HS-5 (cell line): ENCODE measurements at regions not wholly inside any gene's neighbourhood (a gene's known extent, or its start where the extent isn't known, plus 50 kb on each side); places are given as distances from the start of the nearest gene placed in this dataset.
A peak's percentile ranks its signal among the peaks of the same experiment; 100 is the strongest.

Source experiments
- DNase-seq: peaks from one replicate; pipeline ENCODE4 v3.0.0-alpha.2; 2012; ENCODE audit warnings: low read depth

DNA sequence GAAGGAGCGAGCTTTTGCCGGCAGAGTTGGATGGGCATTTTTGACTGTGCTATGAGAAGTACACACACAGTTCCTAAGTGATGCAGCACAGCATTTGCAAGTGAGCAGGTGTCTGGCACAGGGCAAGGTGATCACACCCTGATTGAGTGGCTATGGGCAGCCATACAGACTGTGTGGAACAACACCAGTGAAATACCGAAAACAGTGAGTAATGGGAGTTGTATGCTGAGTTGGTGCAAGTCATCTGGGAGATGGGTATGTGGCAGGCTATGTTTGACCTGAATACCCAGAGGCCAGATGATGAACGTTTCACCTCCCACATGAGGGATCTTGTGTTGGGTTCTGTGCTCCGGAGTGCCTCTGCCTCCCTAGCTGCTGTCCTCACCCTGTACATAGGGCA is 53.5 kb upstream of the TIPARP start:
- no peak for DNase-seq

- no peak for DNase-seq
Measured at GRCh38 chr3:156620260-156620659, 54.1 kb upstream of the TIPARP start.

- no peak for DNase-seq
Measured at GRCh38 chr3:156619376-156619775, 55.0 kb upstream of the TIPARP start.

- DNase-seq, result no peak
Measured at GRCh38 chr3:156617781-156618180, 56.6 kb upstream of the TIPARP start.

- DNase-seq, result no peak
Measured at GRCh38 chr3:156617145-156617544, 57.2 kb upstream of the TIPARP start.

DNA sequence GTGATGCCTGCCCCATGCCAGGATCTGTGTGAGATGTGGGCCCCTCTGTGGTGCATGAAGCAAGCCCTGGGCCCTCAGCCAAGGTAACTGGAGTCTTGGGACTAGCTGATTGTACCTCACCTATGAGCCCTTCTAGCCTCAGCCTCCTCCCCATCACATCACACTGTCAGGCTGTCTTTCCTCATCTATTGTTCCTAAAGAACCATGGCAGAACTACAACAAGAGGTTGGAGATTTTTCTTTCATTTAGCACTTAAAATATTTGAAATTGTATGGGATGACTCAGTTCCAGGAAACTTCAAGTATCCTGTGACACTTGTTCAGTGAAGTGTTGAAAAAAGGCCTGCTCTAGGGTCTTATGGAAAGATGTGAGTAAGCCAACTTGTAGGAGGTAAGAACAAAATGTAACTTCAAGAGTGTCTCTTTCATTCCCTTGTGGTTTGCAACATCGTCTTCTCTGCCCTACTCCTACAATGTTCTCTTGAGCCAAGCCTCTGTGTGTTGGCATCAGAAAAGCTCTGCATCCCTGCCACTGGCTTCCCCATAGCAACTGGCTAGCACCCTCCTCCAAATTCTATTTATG is 58.7 kb upstream of the TIPARP start:
- DNase-seq, result peak; percentile 78

DNA sequence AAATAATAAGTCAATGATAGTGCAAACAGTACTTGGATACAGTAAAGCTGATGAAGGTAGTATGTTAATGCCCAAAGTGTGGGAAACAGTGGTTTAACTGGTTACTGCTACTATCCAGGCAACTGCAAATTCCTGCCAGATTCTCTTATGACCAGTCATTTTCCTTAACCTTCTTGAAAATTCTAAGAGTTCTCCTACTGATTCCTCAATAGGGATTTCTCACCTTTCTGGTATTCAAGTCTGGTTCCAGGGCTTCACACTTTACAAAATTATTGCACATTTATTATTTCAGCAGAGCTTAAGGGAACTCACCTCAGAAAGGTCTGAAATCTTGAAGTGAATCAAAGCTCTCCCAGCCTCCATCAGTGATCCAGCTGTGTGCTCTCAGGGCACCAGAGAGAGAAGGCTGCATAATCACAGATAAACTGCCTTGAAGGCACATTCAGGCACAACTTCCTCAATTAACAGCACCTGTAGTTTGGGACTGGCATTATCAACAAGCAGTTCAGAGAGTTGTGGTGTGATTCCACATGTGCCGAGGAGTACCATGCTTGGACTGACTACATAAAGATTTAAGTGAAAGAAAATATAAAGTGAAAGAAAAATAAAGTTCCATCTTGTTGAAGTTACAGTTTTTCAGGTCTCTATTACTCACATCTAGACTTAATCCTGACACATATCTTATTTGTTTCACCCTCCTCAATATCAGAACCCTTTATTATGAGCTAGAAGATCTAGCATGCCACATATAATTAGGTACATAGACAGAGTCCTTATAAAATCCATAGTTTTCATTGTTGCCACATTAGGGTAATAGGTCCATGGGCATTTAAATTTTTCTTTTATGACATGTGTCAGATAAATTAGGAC is 59.5 kb upstream of the TIPARP start:
- no peak for DNase-seq

DNA sequence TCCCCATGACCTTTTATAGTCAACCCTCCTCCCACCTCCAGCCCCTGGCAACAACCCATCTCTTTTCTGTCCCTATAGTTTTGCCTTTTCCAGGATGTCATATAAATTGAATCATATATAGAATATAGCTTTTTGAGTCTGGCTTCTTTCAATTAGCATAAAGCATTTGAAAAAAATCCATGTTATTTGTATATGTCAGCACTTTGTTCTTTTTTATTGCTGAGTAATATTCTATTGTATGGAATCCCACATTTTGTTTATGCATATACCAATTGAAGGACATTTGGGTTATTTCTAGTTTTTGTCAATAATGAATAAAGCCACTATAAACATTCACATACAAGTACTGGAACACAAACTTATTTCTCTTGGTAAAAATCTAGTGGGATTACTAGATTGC is 58.0 kb upstream of the SSR3 start:
- DNase-seq, result no peak

GRCh38 chr3:156611870-156612494 is 57.1 kb upstream of the SSR3 start:
- DNase-seq, result no peak

- no peak for DNase-seq
Measured at GRCh38 chr3:156610154-156610553, 55.2 kb upstream of the SSR3 start.

DNA sequence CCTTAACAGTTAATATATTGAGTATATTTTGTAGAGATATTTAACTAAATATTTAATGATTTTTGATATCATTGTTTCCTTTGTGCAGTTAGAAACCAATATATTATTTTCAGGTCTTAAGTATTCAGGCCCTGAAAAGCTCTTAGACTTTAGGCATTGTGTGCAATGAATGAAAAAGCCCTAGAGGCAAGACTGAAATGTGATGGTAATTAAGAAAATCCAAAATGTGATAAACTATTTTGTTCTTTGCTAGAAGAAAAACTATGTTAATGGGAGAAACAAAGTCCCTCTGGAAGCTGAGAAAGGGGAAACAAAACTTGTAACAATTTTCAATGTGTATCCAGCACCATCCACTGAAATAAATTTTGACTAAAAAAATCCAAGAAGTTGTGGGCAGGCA is 54.6 kb upstream of the SSR3 start:
- no peak for DNase-seq

GRCh38 chr3:156608601-156609514 is 53.9 kb upstream of the SSR3 start:
- DNase-seq, result no peak

- no peak for DNase-seq
Measured at GRCh38 chr3:156606729-156607128, 51.8 kb upstream of the SSR3 start.

GRCh38 chr3:156605686-156606605 is 51.0 kb upstream of the SSR3 start:
- peak; percentile 71 for DNase-seq

GRCh38 chr3:156604642-156605144 is 49.8 kb upstream of the SSR3 start:
- DNase-seq, result no peak
